GM20000 (cell line): ENCODE measurements at regions not wholly inside any gene's neighbourhood (a gene's known extent, or its start where the extent isn't known, plus 50 kb on each side); places are given as distances from the start of the nearest gene placed in this dataset.

Experiments
- DNase-seq: peaks from one replicate; pipeline ENCODE4 v3.0.0; 2012; ENCODE audit warnings: low spot score
- TF ChIP-seq, protein P1 (sequence below): IDR thresholded peaks from 2 replicates; pipeline ENCODE4 v1.5.1; 2012; ENCODE audit warnings: mild to moderate bottlenecking, control low read depth; ENCODE audit errors: extremely low read depth, missing control alignments

- TF ChIP-seq, protein P1, sequence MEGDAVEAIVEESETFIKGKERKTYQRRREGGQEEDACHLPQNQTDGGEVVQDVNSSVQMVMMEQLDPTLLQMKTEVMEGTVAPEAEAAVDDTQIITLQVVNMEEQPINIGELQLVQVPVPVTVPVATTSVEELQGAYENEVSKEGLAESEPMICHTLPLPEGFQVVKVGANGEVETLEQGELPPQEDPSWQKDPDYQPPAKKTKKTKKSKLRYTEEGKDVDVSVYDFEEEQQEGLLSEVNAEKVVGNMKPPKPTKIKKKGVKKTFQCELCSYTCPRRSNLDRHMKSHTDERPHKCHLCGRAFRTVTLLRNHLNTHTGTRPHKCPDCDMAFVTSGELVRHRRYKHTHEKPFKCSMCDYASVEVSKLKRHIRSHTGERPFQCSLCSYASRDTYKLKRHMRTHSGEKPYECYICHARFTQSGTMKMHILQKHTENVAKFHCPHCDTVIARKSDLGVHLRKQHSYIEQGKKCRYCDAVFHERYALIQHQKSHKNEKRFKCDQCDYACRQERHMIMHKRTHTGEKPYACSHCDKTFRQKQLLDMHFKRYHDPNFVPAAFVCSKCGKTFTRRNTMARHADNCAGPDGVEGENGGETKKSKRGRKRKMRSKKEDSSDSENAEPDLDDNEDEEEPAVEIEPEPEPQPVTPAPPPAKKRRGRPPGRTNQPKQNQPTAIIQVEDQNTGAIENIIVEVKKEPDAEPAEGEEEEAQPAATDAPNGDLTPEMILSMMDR, result no peak
- no peak for DNase-seq
Measured at GRCh38 chrX:122046226-122046625, 998.8 kb downstream of the GLUD2 start.

DNA sequence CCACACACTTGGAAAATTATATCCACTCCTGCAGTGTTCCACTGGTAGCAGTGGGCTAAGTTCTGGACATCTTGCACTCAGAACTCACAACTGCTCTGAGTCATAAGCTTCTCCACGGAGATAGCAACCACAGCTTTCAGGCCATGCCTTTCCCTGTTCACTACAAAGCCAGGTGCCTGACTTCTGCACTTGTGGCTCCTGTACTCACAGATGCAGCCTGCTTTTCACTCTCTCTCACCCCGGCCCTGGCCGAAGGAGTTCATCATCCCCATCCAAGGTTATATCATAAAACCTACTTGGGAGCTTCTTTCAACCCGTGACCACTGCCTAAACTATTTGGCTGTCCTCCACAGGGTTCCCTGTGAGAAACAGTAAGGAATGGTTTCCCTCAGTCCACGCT lies 999.4 kb downstream of the GLUD2 start:
- TF ChIP-seq, protein P1, result no peak
- no peak for DNase-seq

GRCh38 chrX:122047261-122047660 lies 999.9 kb downstream of the GLUD2 start:
- TF ChIP-seq, protein P1, result no peak
- no peak for DNase-seq

GRCh38 chrX:122055460-122055859 lies 1008.0 kb downstream of the GLUD2 start:
- TF ChIP-seq, protein P1, result no peak
- DNase-seq, result no peak

DNA sequence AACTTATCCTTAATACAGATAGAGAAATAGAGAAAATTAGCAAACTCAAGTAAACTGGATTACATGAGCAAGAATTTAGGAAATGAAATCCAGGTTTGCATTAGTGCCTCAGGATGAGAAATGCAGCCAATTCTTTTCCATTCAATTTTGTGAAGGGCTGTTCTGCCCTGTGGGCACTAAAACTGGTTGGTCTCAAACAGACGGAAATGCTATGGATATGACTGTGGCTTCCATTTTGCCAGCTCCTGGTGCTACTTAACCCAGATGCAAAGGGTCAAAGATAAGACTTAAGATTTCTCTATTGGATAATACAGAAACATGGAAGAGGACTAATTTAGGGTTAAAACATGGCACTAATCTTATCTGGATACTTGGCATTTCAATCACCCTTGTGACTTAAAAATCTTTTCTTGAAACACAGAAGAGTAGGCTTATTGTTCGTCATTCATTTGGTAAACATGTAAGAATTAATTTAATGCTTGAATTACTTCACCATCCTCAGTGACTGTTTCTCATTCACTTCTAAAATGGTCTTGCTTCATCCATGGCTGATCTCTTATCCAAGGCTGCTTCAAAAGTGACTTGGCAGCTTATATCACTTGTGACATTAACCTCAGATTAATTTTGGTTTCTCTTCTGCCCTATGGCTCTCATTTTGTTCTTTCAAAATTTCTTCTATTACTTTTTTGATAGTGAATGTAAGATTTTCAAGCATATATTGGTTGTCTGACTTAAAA lies 1008.7 kb downstream of the GLUD2 start:
- TF ChIP-seq, protein P1, result no peak
- no peak for DNase-seq

DNA sequence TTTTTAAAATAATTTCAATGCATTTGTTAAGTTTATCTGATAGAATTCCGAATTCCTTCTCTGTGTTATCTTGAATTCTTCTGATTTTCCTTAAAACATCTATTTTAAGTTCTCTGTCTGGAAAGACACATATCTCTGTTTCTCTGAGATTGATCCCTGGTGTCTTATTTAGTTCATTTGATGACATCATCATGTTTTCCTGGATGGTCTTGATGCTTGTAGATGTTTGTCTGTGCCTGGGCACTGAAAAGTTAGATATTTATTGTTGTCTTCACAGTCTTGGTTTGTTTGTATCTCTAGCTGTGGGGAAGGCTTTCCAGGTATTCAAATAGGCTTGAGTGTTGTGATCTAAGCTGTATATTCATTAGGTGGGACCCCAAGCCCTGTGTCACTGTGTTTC lies 1028.8 kb downstream of the GLUD2 start:
- DNase-seq, result no peak
- TF ChIP-seq, protein P1, result no peak

DNA sequence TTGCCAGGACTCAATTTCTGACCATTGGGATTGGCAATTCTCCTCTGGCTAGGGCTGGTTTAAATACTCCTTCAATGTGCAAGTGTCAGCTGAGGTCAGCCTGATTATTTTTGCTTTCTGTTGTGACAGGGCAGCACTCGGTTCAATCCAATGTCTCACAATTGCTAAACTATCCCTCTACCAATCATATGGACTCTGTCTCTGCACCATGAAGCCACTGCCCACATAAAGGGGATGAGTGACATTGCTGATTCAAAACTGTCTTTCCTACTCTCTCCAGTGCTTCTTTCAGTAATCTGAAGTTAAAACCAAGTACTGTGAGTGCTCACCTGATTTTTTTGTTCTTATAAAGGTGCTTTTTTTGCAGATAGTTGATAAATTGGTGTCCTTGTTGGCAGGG lies 1030.7 kb downstream of the GLUD2 start:
- TF ChIP-seq, protein P1, result no peak
- DNase-seq, result no peak
